Fibroblast of the conjunctiva (primary cell): ENCODE measurements at regions not wholly inside any gene's neighbourhood (a gene's known extent, or its start where the extent isn't known, plus 50 kb on each side); places are given as distances from the start of the nearest gene placed in this dataset.

Experiments used
- DNase-seq: peaks from one replicate; pipeline ENCODE4 v3.0.0-alpha.2; 2010; ENCODE audit warnings: low read depth

- DNase-seq: no peak
Measured at GRCh38 chr11:36890121-36890679, 292.2 kb upstream of the RAG2 start.

GRCh38 chr11:36885154-36885553 is 287.1 kb upstream of the RAG2 start:
- DNase-seq: no peak

- DNase-seq: no peak
Measured at GRCh38 chr11:36878737-36879136, 280.7 kb upstream of the RAG2 start.

GRCh38 chr11:36877149-36877548 is 279.1 kb upstream of the RAG2 start:
- no peak for DNase-seq

GRCh38 chr11:36876266-36876665 is 278.2 kb upstream of the RAG2 start:
- no peak for DNase-seq

- no peak for DNase-seq
Measured at GRCh38 chr11:36874291-36874690, 276.3 kb upstream of the RAG2 start.

GRCh38 chr11:36870361-36870760 is 272.3 kb upstream of the RAG2 start:
- DNase-seq: no peak

- DNase-seq: no peak
Measured at GRCh38 chr11:36868380-36868779, 270.3 kb upstream of the RAG2 start.

GRCh38 chr11:36865846-36866245 is 267.8 kb upstream of the RAG2 start:
- DNase-seq: no peak

GRCh38 chr11:36854875-36855274 is 256.8 kb upstream of the RAG2 start:
- no peak for DNase-seq

- DNase-seq: no peak
Measured at GRCh38 chr11:36848660-36849059, 250.6 kb upstream of the RAG2 start.

- DNase-seq: no peak
Measured at GRCh38 chr11:36840378-36840777, 242.3 kb upstream of the RAG2 start.

- DNase-seq: no peak
Measured at GRCh38 chr11:36837831-36838437, 239.9 kb upstream of the RAG2 start.

- DNase-seq: no peak
Measured at GRCh38 chr11:36825251-36825650, 227.2 kb upstream of the RAG2 start.

GRCh38 chr11:36824349-36824748 is 226.3 kb upstream of the RAG2 start:
- DNase-seq: no peak

- no peak for DNase-seq
Measured at GRCh38 chr11:36822829-36823228, 224.8 kb upstream of the RAG2 start.

GRCh38 chr11:36818410-36818809 is 220.4 kb upstream of the RAG2 start:
- no peak for DNase-seq

- no peak for DNase-seq
Measured at GRCh38 chr11:36817336-36817965, 219.4 kb upstream of the RAG2 start.

- DNase-seq: no peak
Measured at GRCh38 chr11:36809303-36809702, 211.3 kb upstream of the RAG2 start.

- DNase-seq: no peak
Measured at GRCh38 chr11:36807871-36808270, 209.8 kb upstream of the RAG2 start.

- DNase-seq: no peak
Measured at GRCh38 chr11:36803084-36803483, 205.0 kb upstream of the RAG2 start.

- DNase-seq: no peak
Measured at GRCh38 chr11:36792996-36793914, 195.2 kb upstream of the RAG2 start.

- no peak for DNase-seq
Measured at GRCh38 chr11:36791957-36792356, 193.9 kb upstream of the RAG2 start.
